Epithelial cell of esophagus (primary cell): ENCODE measurements at regions not wholly inside any gene's neighbourhood (a gene's known extent, or its start where the extent isn't known, plus 50 kb on each side); places are given as distances from the start of the nearest gene placed in this dataset.
A peak's percentile ranks its signal among the peaks of the same experiment; 100 is the strongest.

ENCODE experiments used
- DNase-seq: peaks from one replicate; pipeline ENCODE4 v3.0.0; 2010; ENCODE audit warnings: low read depth
- H3K4me3 ChIP-seq: 2 replicates; pipeline ENCODE4 v1.5.1; 2011; ENCODE audit warnings: mild to moderate bottlenecking, low read length, control low read depth
- TF ChIP-seq, protein P1 (sequence below): IDR thresholded peaks from 2 replicates; pipeline ENCODE4 v1.5.1; 2011; ENCODE audit warnings: low read depth, mild to moderate bottlenecking, low read length, control low read depth, inconsistent platforms; ENCODE audit not compliant: insufficient read depth; ENCODE audit errors: missing control alignments

DNA sequence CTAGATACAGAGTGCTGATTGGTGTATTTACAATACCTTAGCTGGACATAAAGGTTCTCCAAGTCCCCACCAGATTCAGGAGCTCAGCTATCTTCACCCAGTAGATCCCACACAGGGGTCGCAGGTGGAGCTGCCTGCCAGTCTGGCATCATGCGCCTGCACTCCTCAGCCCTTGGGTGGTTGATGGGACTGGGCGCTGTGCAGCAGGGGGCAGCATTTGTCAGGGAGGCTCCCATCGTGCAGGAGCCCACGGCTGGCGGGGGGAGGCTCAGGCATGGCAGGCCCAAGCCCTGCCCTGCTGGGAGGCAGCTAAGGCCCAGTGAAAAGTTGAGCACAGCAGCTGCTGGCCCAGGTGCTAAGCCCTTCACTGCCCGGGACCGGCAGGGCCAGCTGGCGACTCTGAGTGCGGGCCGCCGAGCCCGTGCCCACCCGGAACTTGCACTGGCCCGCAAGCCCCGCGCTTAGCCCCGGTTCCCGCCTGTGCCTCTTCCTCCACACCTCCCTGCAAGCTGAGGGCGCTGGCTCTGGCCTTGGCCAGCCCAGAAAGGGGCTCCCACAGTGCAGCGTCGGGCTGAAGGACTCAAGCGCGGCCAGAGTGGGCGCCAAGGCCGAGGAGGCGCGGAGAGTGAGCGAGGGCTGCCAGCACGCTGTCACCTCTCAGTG is 314.1 kb upstream of the ATP10B start:
- no peak overlapping the region for H3K4me3 ChIP-seq
- TF ChIP-seq, protein P1, sequence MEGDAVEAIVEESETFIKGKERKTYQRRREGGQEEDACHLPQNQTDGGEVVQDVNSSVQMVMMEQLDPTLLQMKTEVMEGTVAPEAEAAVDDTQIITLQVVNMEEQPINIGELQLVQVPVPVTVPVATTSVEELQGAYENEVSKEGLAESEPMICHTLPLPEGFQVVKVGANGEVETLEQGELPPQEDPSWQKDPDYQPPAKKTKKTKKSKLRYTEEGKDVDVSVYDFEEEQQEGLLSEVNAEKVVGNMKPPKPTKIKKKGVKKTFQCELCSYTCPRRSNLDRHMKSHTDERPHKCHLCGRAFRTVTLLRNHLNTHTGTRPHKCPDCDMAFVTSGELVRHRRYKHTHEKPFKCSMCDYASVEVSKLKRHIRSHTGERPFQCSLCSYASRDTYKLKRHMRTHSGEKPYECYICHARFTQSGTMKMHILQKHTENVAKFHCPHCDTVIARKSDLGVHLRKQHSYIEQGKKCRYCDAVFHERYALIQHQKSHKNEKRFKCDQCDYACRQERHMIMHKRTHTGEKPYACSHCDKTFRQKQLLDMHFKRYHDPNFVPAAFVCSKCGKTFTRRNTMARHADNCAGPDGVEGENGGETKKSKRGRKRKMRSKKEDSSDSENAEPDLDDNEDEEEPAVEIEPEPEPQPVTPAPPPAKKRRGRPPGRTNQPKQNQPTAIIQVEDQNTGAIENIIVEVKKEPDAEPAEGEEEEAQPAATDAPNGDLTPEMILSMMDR = no peak
- no peak for DNase-seq

DNA sequence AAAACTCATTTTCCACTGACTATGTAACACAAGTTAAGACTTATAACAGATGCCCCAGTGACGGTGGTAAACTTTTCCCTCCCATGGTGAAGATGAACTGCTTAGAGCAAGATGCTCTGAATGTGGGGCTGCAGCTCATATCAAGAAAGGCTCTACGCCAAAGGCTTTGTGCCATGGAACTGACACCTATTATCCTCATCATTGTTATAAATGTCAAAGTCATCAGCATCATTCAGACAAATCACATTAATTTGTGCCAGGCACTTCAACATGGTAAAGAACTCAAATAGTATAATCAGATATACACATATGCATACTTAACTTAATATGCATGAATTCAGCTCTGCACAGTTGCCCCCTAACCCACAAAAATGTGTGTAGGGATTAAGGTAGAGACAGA is 305.9 kb upstream of the ATP10B start:
- DNase-seq = no peak
- H3K4me3 ChIP-seq = no peak overlapping the region
- TF ChIP-seq, protein P1 = no peak

DNA sequence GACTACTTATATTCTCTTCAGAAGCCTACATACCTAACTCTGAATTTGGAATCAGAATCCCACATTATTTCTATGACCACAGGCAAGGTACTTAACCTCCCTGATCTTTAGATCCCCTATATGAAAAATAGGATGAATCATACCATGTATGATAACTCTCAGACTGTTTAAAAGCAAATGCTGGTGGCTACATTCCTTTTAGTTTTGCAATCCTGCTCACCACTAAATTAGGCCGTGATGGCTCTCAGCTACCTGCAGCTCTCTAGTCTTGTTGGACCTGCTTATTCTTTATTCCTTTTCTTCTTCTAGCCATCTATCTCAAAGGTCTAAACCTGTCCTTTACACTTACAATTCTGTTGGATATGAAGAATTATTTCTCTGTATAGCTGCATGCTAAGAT is 303.4 kb upstream of the ATP10B start:
- H3K4me3 ChIP-seq = no peak overlapping the region
- TF ChIP-seq, protein P1 = no peak

DNA sequence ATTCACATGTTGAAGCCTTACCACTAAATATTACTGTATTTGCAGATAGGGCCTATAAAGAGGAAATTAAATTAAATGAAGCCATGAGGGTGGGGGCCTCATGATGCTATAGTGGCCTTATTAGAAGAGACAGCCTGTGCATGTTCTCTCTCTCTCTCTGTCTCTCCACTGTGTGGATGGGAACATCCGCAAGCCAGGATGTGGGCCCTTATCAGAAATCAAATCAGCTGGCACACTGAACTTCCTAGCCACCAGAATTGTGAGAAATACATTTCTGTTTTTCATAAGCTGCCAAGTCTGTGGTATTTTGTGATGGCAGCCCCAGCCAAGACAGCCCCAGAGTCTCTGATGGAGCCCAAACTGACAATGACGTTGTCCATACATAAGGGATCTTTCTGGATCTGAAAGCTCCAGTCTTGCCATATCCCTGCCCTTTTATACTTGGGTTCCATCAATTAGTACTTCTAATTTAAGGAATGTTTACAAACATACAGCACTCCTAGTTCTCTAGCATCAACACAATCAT is 300.5 kb upstream of the ATP10B start:
- no peak for DNase-seq
- no peak overlapping the region for H3K4me3 ChIP-seq

More for the DNA sequence above, 303.4 kb upstream of the ATP10B start:
- DNase-seq = peak; percentile 8

DNA sequence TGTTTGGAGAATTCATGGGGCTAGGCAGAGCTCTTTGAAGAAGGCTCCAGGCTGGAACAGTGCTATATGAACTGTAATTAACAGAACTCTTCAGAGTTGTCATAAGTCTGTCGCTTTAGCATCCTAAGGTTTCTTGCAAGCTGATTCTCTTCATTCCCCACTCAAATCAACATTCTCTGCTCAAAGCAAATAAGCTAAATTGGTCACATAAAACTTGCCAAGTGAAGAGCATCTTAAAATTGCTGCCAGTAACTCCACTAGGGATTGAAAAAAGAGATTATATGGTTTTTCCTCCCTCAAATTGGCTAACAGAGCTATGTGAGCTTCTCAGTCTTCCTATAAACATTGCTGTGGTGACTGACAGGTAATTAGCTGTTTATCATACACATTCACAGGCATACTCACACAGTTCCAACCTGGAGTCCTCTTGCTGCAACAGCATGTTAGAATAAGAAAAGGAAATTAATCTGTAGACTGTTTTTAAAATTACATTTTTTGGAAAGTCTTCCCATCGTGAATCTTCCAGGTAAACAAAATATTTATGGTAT is 298.5 kb upstream of the ATP10B start:
- no peak for DNase-seq
- H3K4me3 ChIP-seq = no peak overlapping the region
- TF ChIP-seq, protein P1 = no peak

More for the DNA sequence above, 300.5 kb upstream of the ATP10B start:
- TF ChIP-seq, protein P1 = no peak

DNA sequence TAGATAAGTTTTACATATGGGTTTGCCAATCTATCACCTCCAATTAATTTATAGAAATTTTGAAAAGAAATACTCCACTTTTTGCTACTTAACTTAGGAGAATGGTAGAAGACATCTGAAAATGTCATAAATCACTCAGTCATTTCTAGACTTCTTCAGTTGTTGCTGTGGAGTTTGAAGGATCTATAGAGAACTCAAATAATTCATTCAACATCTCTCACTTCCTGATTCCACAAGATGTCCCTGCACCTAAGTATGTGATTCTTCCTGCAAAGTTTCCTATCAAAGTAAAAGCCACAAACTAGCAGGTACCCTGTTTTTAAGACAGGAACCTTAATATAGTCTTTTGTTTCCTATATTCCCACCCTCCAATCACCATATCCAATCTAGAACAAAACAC is 297.1 kb upstream of the ATP10B start:
- no peak for DNase-seq
- no peak overlapping the region for H3K4me3 ChIP-seq
- TF ChIP-seq, protein P1 = no peak
